Vagina (tissue), 2 donors: ENCODE measurements at regions not wholly inside any gene's neighbourhood (a gene's known extent, or its start where the extent isn't known, plus 50 kb on each side); places are given as distances from the start of the nearest gene placed in this dataset.

Source experiments
- DNase-seq, 2 donors: peaks; one replicate each; pipeline ENCODE4 v3.0.0-alpha.2; 2017; ENCODE audit errors: extremely low spot score in 2 of 2
- H3K27ac ChIP-seq: fragments of 200-600 bp; sonication (generic); one replicate; pipeline ENCODE4 v1.5.1; 2019
- H3K27me3 ChIP-seq: fragments of 200-600 bp; sonication (generic); one replicate; pipeline ENCODE4 v1.5.1; 2019
- H3K36me3 ChIP-seq, 2 donors: fragments of 200-600 bp; sonication (generic); one replicate each; pipeline ENCODE4 v1.5.1; 2017 to 2019
- H3K4me1 ChIP-seq: fragments of 200-600 bp; sonication (generic); one replicate; pipeline ENCODE4 v1.5.1; 2019
- H3K4me3 ChIP-seq, 2 donors: fragments of 200-600 bp; sonication (generic); 1 replicate in 1 of 2; 2 replicates in 1 of 2; pipeline ENCODE4 v1.5.1; 2016 to 2019
- H3K9me3 ChIP-seq: fragments of 200-600 bp; sonication (generic); one replicate; pipeline ENCODE4 v1.5.1; 2019
- POLR2A ChIP-seq, 2 donors: fragments of 450-650 bp; IDR thresholded peaks; one replicate each; pipeline ENCODE4 v1.6.1; 2017; ENCODE audit warnings: antibody characterized with exemption in 2 of 2, mild to moderate bottlenecking in 2 of 2, moderate library complexity in 2 of 2
- POLR2AphosphoS5 ChIP-seq, 2 donors: sonication (generic); formaldehyde crosslinking; IDR thresholded peaks; one replicate each; pipeline ENCODE4 v1.9.0; 2017; ENCODE audit warnings: antibody characterized with exemption in 2 of 2, mild to moderate bottlenecking in 2 of 2, low read depth in 1 of 2; ENCODE audit not compliant: insufficient read depth in 1 of 2
- intact Hi-C: fragments of 100-400 bp; cut with DNase I; formaldehyde crosslinking; loops from one replicate; pipeline ENCODE4 v1.15.1; 2023
- TF ChIP-seq, protein P1 (sequence below), 3 experiments: fragments of 450-650 bp in 2 of 3; fragments of 200-600 bp in 1 of 3; sonication (generic) in 1 of 3; IDR thresholded peaks; one replicate each; pipeline ENCODE4 v1.5.1; 2017 to 2019; ENCODE audit warnings: antibody characterized with exemption in 3 of 3, mild to moderate bottlenecking in 2 of 3, moderate library complexity in 2 of 3

- H3K9me3 ChIP-seq: no peaks in the 10 kb centered on the region
- H3K36me3 ChIP-seq: no peaks in the 10 kb centered on the region
- no peak overlapping the region for H3K4me3 ChIP-seq
- intact Hi-C loops: no loop called here
- no peak for DNase-seq
- H3K4me1 ChIP-seq: no peaks in the 10 kb centered on the region
- no peaks in the 10 kb centered on the region for H3K27me3 ChIP-seq
- TF ChIP-seq POLR2AphosphoS5 (IDR thresholded peaks at IDR 0.05; ENCODE audit: insufficient read depth in 1 of 2, low read depth in 1 of 2) (no peak), POLR2A (IDR thresholded peaks at IDR 0.05) (no peak)
- TF ChIP-seq, protein P1, sequence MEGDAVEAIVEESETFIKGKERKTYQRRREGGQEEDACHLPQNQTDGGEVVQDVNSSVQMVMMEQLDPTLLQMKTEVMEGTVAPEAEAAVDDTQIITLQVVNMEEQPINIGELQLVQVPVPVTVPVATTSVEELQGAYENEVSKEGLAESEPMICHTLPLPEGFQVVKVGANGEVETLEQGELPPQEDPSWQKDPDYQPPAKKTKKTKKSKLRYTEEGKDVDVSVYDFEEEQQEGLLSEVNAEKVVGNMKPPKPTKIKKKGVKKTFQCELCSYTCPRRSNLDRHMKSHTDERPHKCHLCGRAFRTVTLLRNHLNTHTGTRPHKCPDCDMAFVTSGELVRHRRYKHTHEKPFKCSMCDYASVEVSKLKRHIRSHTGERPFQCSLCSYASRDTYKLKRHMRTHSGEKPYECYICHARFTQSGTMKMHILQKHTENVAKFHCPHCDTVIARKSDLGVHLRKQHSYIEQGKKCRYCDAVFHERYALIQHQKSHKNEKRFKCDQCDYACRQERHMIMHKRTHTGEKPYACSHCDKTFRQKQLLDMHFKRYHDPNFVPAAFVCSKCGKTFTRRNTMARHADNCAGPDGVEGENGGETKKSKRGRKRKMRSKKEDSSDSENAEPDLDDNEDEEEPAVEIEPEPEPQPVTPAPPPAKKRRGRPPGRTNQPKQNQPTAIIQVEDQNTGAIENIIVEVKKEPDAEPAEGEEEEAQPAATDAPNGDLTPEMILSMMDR (IDR thresholded peaks at IDR 0.05): no peak
- no peak overlapping the region for H3K27ac ChIP-seq
These were observed 1191.7 kb downstream of the TBC1D22A start for GRCh38 chr22:47954107-47954506.

GRCh38 chr22:47944941-47945340, 1182.5 kb downstream of the TBC1D22A start:
- intact Hi-C loops: no loop called here
- Histone ChIP-seq H3K27ac (no peak overlapping the region), H3K9me3 (no peaks in the 10 kb centered on the region), H3K27me3 (no peaks in the 10 kb centered on the region), H3K4me1 (no peaks in the 10 kb centered on the region), H3K4me3 (no peak overlapping the region), H3K36me3 (no peaks in the 10 kb centered on the region)
- TF ChIP-seq POLR2A (IDR thresholded peaks at IDR 0.05): no peak
- DNase-seq: no peak

DNA sequence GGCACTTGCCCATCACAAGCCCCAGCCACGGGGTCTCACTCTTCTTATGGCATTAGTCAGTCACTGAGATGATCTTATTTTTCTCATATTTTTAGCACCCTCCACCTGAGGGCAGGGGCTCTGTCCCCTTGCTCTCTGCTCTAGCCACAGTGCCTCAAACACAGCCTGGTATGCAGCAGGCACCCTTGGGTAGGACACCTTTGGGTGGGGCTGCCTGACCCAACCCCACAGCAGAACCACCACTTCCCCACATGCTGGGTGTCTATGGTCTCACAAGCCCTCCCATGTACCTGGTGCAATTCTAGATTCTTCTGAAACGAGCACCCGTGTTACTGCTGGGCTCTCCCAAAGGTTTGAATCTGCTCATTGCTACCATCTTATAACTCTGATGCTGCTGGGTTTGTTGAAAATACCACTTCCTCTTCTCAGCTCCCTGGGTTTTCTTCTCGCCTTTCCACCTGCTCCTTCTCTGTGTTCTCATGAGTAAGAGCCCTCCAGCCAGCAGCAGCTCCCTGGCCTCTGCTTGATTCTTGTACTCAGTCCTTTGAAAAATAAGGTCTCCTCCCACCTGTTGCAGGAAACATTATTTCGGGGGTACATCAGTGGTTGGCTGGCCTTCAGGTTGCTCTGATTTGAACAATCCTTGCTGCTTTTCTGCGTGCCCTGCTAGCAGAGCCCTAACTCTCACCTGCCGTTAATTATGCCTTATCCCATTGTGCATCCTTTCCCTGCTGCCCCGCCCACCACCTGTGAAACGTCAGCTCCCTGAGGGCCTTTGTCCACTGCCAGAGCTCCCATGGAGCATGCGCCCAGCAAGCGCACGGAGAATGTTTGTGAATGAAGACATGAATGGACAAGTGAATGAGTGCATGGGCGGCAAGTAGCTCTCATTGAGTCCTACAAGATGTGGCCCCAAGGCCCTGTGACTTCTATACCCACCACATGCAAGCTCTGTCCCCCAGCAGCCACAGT, 1181.6 kb downstream of the TBC1D22A start:
- TF ChIP-seq, protein P1 (IDR thresholded peaks at IDR 0.05): no peak
- TF ChIP-seq POLR2A (IDR thresholded peaks at IDR 0.05) (no peak), POLR2AphosphoS5 (IDR thresholded peaks at IDR 0.05; ENCODE audit: insufficient read depth in 1 of 2, low read depth in 1 of 2) (no peak)
- DNase-seq: no peak
- intact Hi-C loops: no loop called here

GRCh38 chr22:47940211-47940610, 1177.8 kb downstream of the TBC1D22A start:
- peaks cover 7% of the 10 kb centered on the region for H3K9me3 ChIP-seq
- H3K4me3 ChIP-seq: no peak overlapping the region
- DNase-seq: no peak
- TF ChIP-seq POLR2A (IDR thresholded peaks at IDR 0.05) (no peak), POLR2AphosphoS5 (IDR thresholded peaks at IDR 0.05; ENCODE audit: insufficient read depth in 1 of 2, low read depth in 1 of 2) (no peak)
- TF ChIP-seq, protein P1 (IDR thresholded peaks at IDR 0.05): no peak
- no peaks in the 10 kb centered on the region for H3K36me3 ChIP-seq
- no peak overlapping the region for H3K27ac ChIP-seq
- H3K27me3 ChIP-seq: no peaks in the 10 kb centered on the region
- no peaks in the 10 kb centered on the region for H3K4me1 ChIP-seq
- intact Hi-C loops: no loop called here

More for the DNA sequence above, 1181.6 kb downstream of the TBC1D22A start:
- Histone ChIP-seq H3K36me3 (no peaks in the 10 kb centered on the region), H3K9me3 (no peaks in the 10 kb centered on the region), H3K27ac (no peak overlapping the region), H3K4me3 (no peak overlapping the region), H3K4me1 (no peaks in the 10 kb centered on the region), H3K27me3 (no peaks in the 10 kb centered on the region)

DNA sequence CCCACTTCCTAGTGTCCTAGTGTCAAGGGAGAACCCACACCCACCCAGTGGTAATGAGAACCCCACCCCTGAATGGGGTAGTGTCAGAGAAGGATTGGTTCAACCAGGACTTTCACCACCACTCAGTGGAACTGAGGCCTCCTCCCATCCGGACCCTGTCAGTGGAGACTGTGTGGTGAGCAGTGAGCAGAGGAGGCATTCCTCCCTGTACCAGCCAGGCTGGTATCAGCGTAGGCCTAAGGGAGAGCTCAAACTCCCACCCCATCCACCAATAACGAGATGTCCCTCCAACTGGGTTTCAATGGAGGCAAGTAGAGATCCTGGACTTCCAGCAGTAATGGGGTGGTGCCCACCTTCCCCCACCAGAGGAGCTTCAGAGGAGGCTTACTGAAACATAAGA, 1171.4 kb downstream of the TBC1D22A start:
- Histone ChIP-seq H3K36me3 (no peaks in the 10 kb centered on the region), H3K9me3 (peaks cover 7% of the 10 kb centered on the region), H3K27ac (no peak overlapping the region), H3K27me3 (no peaks in the 10 kb centered on the region), H3K4me1 (no peaks in the 10 kb centered on the region), H3K4me3 (no peak overlapping the region)
- TF ChIP-seq POLR2A (IDR thresholded peaks at IDR 0.05) (no peak), POLR2AphosphoS5 (IDR thresholded peaks at IDR 0.05; ENCODE audit: insufficient read depth in 1 of 2, low read depth in 1 of 2) (no peak)
- TF ChIP-seq, protein P1 (IDR thresholded peaks at IDR 0.05): no peak
- intact Hi-C loops: no loop called here
- DNase-seq: no peak
